Kidney glomerular epithelial cell (primary cell): ENCODE measurements at regions not wholly inside any gene's neighbourhood (a gene's known extent, or its start where the extent isn't known, plus 50 kb on each side); places are given as distances from the start of the nearest gene placed in this dataset.
"Not testable (repeated sequence)": the region's sequence is repeated elsewhere in the genome, so short reads cannot be mapped to it uniquely, and the experiment has no call there.

Experiments
- DNase-seq: peaks from one replicate; lab custom pipeline; 2025; lab: John Stamatoyannopoulos, UW

DNA sequence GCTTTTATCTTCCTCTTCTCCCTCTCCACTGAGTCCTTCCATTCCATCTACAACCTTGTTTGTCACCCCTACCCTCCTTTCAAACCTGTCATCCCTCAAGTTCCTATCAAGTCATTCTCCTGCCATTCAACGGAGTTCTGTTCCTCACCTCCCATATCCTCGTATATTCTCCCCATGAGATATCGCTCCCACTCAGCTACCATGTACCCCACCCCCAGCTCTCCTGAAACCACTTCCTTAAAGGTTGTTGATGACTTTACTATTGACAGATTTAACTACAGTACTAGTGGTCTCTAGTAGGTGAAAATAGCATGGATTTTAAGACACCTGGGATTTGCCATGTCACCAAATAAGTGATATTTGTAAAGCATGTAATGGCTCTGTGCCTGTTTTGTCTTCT lies 107.4 kb upstream of the BARHL2 start:
- no peak for DNase-seq

DNA sequence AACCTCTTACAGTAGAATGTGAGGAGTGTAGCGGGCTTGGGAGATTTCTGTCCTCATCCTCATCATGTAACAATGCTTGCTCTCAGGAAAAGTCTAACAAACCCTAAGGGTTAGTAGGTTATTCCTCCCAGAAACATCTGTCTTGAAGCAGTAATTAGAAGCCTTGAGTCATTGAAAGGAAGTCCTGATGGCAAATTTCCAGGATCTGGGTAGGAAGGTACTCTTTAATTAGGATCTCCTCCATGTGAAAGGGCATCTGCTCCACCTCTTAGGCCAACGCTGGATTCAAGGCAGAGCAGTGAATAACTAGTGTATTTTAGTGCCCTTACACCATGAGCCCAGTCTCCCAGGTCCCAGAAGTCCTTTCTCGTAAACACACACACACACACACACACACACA lies 106.6 kb upstream of the BARHL2 start:
- no peak for DNase-seq

DNA sequence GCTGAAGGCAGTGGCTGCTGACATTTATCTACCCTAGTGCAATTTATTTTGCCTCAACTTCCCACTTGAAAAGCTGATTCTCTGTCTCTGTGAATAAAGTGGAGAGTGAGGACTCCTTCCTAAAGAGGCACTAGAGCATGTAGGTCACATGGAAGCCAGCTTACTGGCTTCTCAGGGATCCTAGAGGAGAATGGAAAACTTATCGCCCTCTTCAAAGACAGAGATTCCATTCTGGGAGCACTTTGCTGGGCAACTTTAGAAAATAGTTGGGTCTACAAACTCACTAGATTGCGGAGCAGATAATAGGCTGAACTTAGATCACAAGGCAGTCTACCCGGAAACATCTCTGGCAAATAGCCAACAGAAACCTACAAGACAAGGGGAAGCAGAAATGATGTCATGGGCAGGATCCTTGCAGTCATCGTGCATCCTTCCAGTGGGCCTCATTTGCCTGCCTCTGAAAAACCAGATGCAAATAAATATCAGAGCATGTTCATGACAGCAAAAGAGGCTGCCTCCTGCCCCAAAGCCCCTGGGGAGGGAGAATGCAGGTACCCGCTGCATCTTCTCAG lies 104.8 kb upstream of the BARHL2 start:
- DNase-seq: no peak

DNA sequence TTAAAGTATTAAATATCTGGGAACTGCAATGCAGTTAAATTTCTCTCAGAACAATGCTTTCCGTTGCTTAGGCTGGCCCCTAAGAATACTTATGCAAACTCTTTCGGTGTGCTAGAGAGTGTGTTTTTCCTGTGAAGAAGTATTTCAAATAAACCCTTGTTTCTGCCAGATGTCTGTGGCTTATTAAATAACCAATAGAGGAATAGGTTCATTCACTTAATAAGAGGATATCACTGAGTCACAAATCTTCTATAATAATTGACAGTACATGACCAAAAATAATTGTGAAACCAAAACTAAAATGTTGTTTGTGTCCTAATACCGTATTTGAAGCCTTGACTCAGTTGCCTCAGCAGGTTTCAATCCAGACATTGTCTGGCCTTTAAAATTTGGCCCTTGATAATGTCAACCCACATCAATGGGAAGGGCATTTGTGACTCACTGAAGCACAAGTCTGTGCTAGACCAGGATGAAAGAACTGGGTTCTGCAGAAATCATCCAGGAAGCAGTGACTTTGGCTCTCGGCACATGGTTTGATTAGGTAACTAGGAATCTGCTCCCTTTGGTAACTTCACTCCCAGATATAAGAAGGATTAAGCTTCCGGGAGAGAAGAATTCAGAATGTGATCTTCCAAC lies 104.2 kb upstream of the BARHL2 start:
- peak; percentile 8 for DNase-seq

DNA sequence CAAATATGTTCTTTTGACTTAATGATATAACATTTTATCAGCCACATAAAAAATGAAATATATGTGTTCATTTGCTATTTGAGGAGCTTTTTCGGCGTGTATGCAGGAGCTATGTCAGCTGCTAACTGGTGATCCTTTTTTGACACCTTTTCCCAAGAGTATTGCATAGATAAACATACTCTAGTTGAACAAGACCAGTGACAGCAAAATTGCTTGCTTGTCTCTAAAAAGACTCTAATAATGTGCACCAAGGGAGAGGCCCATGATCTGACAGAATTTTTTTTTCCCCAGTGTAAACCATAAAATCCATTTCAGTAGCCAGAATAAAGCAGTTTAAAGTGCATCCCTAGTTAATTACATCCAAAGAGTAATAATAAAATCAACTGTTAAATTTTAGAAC lies 103.6 kb upstream of the BARHL2 start:
- DNase-seq: no peak

DNA sequence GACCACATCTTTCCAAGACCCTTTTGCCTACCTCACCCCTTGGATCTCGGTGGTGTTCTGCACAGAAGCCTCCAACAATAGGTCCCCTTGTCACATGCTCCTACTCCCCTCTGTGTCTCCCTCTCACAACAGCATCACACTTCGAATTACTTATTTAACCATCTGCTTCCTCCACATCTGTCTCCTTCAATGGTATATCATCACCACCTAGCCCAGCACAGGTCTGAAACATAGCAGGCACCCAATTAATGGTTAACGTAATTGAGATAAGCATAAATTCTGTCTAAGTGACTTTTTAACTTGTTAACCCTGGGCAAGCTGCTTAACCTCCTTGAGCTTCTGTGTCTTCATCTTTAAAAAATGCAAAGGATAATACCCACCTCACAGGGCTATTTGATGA lies 100.3 kb upstream of the BARHL2 start:
- DNase-seq: no peak

DNA sequence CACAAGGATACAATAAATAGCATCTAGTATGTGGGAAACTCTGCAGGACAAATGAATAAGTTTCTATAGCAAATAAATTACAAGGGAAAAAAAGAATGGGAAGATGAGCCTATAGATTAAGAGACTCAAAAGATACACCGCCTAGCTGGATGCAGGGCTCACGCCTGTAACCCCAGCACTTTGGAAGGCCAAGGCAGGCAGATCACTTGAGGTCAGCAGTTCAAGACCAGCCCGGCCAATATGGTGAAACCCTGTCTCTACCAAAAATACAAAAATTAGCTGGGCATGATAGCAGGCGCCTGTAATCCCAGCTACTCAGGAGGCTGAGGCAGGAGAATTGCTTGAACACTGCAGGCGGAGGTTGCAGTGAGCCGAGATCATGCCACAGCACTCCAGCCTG lies 95.1 kb upstream of the BARHL2 start:
- DNase-seq: not testable (repeated sequence)

DNA sequence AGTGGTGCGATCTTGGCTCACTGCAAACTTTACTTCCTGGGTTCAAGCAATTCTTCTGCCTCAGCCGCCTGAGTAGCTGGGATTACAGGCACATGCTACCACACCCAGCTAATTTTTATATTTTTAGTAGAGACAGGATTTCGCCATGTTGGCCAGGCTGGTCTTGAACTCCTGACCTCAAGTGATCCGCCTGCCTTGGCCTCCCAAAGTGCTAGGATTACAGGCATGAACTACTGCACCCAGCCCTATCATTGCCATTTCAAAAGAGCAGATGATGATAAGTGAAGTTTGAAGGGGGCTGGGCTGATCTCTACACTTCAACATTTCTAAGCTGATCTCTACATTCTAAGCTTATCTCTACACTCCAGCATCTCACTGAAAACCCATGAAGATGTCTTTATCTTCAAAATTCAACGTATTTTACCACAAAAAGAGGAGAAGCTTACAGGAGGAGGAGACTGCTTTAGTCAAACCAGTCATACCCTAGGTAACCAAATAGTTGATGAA lies 94.4 kb upstream of the BARHL2 start:
- not testable (repeated sequence) for DNase-seq

DNA sequence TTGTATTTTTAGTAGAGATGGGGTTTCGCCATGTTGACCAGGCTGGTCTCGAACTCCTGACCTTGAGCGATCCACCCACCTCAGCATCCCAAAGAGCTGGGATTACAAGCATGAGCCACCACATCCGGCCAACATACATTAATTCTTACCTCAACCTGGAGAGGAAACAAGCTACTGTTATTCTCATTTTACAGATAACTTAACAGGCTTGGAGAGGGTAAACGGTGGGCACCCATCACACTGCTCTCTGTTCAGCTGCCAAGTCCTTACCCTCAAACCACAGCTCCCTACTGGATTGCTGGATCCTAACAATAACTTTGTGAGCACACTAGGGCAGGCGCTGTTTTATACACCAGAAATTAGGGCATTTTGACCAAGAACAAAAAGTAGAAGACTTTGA lies 93.6 kb upstream of the BARHL2 start:
- DNase-seq: no peak

DNA sequence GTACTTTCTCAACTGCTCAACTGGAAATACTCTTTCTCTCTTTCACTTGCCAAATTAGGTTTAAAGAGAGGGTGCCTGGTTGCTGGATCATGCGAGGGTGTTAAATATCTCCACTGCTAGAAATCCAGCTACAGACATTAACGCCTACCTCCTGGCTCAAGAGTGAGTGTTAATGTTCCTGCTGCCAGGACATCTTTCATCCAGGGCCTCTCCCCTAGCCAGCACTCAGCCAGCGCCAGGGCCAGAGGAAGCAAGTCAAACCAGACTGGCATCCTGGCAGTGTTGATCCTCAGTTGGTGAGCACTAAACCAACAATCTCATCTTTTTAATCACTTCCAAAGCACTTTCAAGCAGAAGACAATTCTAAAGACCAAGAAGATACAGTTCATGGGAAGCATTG lies 92.9 kb upstream of the BARHL2 start:
- no peak for DNase-seq

DNA sequence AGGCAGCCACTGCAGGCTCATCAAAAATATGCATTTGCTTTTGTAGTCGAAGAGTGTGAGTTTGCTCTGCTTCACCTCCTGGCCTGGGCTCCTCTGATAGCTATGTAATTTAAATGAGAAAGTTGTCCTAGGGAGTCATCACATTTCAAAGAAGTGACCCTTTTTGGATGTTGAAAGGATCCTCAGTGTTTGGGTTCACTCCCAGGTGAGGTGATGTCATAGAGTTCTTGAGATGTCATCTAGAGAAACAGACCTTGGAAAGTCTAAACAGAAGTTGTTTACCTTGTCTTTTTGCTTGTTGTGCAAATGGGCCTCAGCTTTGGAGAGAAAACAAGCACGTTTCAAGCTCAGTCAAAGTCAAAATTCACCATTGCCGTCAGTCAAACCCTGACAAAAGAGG lies 92.0 kb upstream of the BARHL2 start:
- DNase-seq: no peak

DNA sequence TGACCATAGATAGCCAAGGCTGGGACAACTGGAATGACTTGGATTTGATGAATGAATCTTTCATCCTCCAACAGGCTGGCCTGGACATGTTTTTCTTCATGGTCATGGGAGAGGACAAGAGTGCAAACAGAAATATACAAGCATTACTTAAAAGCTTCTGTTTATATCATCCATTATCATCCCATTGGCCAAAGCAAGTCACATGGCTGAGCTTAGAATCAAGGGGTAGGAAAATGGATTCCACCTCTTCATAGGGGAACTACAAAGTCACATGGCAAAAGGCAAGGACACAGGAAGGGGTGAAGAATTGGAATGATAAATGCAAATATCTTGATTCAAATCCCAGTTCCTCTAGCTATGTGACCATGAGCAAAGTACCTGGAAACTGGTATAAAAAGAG lies 90.2 kb upstream of the BARHL2 start:
- DNase-seq: no peak

DNA sequence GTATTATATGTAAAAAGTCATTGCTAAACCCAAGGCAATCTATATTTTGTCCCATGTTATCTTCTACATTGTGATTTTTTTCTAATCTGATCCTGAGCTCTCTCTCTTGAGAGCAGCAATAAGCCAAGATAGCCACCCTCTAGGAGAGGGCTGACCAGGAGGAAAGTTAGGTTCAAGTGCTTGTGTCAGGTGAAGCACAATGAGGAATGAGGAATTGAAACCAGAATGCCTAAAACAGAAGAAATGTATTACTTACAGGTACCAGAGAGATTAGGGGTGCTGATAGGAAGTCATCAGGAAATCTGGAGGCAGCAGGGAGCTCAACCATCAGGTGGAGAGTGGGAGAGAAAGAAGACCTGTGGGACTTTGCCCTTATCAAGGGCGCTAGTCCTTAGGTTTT lies 85.5 kb upstream of the BARHL2 start:
- DNase-seq: no peak

DNA sequence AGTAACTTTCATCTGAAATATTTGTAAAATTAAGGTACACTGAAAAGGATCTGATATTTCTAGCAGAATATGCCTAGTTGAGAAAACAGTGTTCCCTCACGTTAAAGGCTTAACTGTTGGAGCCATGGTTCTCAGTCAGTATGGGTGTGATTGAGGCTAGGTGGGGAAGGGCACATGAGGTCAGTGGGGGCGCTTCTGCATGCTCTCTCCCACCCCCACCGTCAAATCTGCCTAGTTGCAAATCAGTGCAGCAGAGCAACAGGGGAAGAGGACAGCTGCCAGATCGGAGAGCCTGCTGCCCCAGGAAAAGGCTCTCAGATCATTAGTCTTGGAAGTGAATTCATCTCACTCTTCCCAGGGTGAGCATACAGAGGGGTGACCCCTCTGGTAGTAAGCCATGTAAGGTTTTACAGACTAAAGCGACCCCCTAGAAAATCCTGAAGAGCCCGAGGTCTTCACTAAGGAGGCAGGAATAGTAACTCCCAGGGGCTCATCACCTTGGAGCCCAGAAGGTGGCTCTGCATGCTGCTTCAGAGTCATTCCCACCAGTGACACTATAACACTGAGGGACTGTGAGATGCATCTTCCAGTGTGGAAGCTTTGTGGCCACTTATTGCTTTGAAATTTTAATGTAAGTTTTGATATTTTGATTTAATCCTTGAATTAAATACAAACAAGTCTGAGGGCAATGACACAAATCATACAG lies 83.1 kb upstream of the BARHL2 start:
- no peak for DNase-seq

DNA sequence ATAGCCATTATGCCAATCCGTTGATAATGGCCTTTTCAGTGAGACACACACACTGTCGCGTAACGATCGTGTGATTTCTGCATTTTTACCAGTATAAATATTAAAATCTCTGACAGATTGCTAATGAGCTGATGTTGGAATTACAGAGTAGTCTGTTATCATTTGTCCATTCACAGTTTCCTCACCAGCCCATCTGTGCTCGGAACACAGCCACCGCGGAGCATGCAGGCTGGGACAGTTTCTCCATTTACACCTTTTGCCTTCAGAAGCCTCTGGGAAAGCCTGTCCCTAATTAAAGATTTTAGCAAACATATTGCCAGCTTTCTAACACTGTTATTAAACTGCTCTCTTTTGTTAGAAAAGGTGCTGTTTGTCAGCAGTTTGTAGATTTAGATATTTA lies 82.2 kb upstream of the BARHL2 start:
- DNase-seq: no peak

DNA sequence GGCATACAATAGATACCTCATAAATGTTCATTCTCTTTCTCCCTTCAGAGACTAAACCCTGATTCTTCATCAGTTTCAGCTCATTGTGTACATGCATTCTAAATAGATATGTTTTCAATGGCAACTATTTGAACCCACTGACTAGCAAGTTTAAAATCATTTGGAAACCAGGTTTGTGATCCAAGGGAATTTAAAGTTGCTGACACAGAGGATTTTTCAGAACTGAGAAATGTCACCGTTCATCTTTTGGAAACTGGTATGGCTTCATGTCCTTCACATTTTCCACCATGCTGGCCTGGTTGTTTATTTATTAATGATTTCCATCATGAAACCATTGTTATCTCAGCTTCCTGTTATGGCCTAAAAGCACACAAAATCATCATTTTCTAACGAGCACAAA lies 81.8 kb upstream of the BARHL2 start:
- DNase-seq: no peak

DNA sequence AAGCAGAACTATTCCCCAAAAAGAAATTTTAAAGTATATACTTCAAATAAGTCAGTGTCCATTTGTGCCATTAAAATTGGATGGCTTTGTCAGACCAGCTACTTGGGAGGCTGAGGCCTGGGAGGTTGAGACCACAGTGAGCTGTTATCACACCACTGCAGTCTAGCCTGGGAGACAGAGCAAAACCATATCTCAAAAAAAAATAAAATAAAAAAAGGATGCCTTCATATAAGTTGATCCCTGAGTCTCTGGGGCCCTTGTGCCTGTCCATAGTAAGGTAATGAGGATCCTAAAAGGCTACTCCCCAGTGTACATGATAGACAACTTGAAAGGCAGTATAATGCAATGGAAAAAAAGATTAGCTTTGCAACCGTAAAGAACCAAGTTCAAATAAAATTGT lies 81.2 kb upstream of the BARHL2 start:
- no peak for DNase-seq

DNA sequence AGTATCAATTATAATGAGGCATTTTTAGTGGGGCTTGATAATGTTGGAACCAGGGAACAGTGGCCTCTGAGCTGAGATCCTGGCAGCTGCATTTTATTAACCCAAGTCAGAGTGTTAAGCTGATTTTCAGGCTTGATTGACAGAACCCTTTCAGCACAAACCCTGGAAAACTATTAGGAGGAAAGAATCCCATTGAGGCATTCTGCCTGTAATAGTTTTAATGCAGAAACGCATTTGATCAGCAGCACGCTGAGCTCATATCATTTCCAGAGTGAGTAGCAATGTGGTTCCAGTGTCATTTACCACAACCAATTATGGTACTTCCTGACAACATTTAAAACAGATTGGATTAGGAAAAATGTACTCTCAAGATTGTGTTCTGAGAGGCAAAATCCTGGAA lies 78.3 kb upstream of the BARHL2 start:
- DNase-seq: no peak

DNA sequence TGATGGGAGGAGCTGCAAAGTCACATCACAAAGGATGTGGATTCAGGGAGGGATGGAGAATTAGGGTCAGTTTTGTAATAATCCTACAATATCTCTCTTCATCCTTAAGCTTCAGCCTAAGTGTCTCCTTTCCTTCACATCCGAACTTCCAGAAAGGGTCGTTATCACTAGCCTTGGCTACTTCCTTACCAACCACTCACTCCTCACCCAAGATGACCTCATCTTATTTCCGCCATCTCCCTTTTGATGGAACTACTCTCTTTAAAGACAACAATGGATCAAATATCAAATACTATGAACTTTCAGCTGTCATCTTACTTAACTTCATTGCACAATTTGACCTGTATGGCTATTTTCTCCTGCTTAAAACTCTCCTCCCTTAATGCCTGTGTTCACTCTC lies 69.6 kb upstream of the BARHL2 start:
- no peak for DNase-seq

DNA sequence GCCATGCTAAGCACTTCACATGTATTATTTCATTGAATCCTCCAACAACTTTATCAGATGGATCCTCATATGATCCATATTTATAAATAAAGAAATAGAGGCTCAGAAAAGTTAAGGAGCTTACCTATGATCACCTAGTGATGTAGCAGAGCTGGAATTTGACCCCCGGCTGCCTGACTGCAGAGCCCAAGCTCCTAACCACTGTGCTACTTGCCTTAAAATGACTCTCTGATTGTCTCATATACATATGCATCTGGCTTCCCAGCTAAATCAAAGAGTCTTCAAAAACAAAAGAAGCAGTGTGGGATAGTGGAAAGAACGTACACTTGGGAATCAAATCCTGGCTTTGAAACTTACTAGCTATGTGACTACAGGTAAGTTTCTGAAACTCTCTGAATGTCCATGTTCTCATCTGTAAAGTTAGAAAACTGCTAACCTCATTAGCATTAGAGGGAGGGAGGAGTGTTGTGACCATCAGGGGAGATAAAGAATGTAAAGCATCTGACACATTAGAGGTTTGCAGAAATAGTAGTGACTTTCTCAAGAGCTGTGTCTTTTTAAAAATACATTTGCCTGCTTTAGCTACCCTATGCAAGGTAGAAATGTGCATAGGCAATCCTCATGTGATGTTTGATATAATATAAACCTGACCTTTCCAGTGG lies 67.2 kb upstream of the BARHL2 start:
- no peak for DNase-seq

DNA sequence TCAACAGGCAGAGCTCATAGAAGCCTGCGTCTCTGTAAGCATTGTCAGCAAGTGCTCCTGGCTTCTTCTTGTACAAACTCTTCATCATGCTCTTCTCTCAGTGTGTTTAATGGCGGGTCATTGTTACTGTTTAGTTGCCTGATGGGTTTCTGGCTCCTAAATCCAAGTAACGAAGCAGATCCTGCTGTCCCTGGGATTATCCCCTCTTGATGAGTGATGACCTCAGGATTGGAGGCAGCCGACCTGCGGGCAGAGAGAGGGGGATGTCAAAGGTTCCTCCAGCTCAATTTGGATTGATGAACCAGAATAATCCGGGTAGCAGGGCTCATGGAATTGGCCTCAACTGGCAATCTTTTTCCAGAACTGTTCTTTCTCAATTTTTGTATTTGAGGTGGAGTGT lies 66.1 kb upstream of the BARHL2 start:
- no peak for DNase-seq

DNA sequence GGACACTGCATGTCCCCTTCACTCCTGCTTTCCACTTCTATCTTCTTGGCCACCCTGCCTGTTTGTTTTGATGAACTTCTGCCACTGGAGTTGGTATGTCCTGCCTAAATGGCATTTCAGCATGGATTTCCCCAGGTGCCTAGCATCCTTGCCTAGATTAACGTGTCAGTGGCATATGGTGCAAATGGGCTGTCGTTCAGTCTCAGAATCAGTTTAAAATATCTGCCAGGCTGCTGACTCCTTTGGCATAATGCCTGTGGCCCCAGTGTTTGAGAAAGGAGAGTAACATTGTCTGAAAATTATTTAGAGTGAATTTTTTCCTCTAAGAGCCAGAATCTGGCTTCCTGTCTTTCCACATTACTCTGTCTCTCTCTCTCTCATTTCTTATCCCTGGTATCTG lies 64.9 kb upstream of the BARHL2 start:
- no peak for DNase-seq

DNA sequence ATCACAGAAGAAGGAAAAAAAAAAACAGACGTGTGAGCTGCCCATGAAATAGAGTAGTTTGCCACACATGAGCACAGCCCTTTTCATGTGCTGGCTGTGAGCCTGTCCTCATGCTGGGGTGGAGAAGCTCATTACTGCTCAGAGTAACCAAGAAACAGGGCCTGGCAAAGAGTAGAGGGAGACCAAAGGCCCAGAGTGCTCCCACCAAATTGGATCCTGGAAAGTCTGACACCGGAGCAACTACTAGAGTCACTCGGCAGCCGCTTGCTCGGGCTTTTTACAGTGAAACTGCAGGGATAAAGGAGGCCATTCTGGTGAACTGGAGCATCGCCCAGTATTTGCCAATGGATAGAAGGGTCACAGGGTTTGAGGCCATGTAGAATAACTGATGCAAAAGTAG lies 64.4 kb upstream of the BARHL2 start:
- DNase-seq: no peak
